Femur (tissue), 1 donor: ENCODE measurements at regions not wholly inside any gene's neighbourhood (a gene's known extent, or its start where the extent isn't known, plus 50 kb on each side); places are given as distances from the start of the nearest gene placed in this dataset.
"Not testable (repeated sequence)": the region's sequence is repeated elsewhere in the genome, so short reads cannot be mapped to it uniquely, and the experiment has no call there.

Experiments
- DNase-seq: peaks from one replicate; pipeline ENCODE4 v3.0.0-alpha.2; 2017

DNA sequence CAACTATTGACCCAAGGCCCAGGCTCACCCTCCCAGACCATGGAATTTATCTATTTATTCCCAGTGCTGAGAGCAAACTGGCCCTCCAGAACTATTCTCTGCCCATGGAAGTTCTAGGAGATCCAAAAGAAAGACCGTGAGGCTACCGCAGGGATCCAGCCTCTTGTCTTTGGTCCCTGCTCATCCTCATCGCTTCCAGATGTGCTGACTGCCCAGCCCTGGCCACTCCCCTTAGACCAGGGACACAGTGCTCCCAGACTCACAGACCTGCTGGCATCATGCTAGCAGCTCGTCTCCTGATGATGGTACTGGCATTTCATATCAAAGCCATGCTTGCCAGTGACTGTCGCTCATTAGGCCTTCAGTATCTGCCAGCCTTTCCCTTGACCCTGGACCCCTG lies 405.7 kb upstream of the PPP2R3A start:
- no peak for DNase-seq

GRCh38 chr3:135560847-135561246 lies 404.7 kb upstream of the PPP2R3A start:
- no peak for DNase-seq

DNA sequence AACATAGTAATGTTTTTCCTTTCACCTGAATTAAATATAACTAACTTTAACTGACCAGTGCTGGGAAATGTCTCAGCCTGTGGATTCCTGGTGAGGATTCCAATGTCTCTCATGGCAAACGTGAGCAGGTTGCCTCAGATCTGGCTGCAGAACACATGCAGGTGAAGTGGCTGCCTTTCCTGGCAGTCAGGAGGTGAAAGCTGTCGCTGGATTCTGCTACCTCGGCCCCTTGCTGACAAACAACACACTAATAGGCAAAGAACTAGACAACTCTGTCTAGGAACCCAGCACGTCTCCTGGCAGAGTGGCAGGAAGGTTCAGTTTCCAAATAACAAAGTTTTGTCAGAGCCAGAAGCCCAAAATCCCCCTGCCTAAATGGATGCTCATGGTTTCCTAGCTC lies 400.8 kb upstream of the PPP2R3A start:
- DNase-seq, result no peak

GRCh38 chr3:135565546-135565945 lies 400.0 kb upstream of the PPP2R3A start:
- no peak for DNase-seq

GRCh38 chr3:135567223-135567622 lies 398.3 kb upstream of the PPP2R3A start:
- DNase-seq, result no peak

- no peak for DNase-seq
Measured at GRCh38 chr3:135576751-135577150, 388.8 kb upstream of the PPP2R3A start.

DNA sequence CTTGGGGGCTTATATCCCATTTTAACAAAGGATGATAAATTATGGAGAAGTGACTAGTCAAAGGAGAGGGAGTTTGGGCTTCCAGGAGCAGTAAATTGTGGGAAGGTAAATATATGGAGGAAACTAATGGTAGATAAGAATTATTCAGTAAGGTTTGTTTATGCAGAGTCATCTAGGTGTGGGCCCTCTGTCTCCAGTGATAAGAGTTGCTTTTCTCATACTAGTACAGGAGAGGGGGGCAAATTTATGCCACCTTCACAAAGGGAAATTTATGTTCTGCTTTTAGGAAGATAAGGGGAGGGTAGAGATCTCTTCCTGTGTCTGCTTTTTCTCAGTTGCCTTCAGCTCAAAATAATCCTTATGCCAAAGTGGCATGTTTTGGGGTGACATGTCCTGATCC lies 383.7 kb upstream of the PPP2R3A start:
- DNase-seq, result no peak

DNA sequence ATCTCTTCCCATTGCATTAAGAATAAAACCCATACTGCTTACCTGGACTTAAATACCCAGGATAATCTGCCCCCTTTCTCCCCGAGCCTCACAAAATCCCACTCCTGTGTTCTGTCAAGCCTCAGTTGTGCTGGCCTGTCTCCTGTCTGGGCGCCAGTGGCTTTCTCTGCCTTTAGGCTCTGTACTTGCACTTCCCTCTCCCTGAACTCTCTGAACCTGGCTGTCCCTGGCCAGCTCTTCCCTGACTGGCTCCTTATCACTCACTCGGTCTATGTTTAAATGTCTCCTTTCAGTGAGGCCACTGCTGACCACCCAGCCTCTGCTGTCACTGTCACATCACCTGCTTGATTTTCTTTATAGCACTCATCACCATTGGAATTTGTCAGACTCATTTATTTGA lies 382.7 kb upstream of the PPP2R3A start:
- DNase-seq, result no peak

DNA sequence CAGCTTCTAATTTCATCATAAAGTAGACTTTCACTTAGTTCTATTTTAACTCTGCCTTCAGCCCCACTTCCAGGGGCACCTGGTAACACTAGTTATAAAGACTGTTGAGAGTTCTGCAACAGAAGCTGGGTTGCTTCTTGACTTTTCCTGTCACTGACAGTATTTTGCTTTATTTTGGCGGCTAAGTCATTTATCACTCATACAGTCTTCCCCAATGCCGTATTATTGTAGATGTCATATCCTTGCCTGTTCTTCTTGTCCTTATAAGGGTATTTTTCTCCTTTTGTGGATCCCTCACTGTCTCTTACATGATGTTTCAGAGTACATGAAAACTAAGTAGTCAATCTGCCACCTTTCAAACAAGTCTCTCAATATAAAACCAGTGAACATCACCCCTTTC lies 369.0 kb upstream of the PPP2R3A start:
- no peak for DNase-seq

DNA sequence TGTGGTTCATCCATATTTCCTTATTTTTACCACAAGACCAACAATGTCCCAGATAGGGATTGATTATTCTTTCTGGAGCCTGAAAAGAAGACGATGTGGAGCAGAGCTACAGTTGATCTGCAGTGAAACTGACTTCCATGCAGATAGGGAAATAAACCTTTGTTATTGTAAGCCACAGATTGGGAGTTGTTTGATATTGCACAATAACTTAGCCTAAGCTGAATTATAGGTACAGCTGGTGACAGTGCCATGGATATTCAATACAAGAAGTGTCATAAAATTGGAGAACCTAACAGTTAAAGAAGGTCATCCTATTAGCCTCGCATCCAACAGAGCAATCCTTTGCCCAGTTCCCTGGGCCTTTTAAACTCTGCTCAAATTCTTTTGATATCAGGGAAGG lies 367.7 kb upstream of the PPP2R3A start:
- no peak for DNase-seq

GRCh38 chr3:135598597-135598996 lies 366.9 kb upstream of the PPP2R3A start:
- no peak for DNase-seq

DNA sequence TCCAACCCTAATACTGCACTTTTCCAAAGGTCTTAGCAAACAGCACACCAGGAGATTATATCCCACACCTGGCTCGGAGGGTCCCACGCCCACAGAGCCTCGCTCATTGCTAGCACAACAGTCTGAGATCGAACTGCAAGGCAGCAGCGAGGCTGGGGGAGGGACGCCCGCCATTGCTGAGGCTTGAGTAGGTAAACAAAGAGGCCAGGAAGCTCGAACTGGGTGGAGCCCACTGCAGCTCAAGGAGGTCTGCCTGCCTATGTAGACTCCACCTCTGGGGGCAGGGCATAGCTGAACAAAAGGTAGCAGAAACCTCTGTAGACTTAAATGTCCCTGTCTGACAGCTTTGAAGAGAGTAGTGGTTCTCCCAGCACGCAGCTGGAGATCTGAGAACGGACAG lies 361.0 kb upstream of the PPP2R3A start:
- DNase-seq, result not testable (repeated sequence)

GRCh38 chr3:135618123-135618522 lies 347.4 kb upstream of the PPP2R3A start:
- DNase-seq, result no peak

- no peak for DNase-seq
Measured at GRCh38 chr3:135621184-135621920, 344.2 kb upstream of the PPP2R3A start.

GRCh38 chr3:135622215-135622614 lies 343.3 kb upstream of the PPP2R3A start:
- DNase-seq, result no peak

DNA sequence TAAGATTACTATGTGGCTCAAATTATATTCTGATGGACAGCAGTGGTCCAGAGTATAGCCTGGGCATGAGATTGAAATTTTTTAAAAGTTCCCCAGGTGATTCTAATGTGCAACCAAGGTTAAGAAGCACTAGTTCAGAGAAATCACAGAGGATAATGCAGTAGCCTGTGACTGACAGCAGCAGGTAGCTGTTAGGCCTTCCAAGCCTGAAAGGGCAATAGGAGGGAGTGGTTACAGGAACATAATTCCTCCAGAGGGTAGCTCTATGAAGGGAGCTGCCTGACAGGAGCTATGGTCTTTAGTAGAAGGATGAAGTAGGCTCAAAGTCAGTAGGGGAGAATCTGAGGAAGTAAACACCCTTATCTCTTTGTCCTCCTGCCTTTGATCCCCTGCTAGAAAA lies 342.9 kb upstream of the PPP2R3A start:
- DNase-seq, result no peak

DNA sequence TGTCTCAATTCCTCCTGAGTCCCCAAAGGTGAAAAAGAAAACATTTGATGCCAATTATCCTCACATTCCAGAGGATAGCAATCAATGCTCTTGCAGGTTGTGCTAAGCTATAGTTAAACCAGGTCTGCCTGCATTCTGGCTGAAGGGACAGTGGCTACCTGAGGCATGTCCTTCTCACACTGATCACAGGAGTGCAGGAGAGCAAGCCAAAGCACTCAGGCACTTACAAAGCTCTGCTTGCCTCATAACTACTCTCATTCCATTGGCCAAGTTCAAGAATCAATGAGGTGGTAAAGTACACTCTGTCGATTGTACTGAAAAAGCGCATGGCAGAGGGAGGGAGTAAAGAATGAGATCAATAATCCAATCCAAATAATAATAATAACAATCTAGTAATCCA lies 342.0 kb upstream of the PPP2R3A start:
- no peak for DNase-seq

DNA sequence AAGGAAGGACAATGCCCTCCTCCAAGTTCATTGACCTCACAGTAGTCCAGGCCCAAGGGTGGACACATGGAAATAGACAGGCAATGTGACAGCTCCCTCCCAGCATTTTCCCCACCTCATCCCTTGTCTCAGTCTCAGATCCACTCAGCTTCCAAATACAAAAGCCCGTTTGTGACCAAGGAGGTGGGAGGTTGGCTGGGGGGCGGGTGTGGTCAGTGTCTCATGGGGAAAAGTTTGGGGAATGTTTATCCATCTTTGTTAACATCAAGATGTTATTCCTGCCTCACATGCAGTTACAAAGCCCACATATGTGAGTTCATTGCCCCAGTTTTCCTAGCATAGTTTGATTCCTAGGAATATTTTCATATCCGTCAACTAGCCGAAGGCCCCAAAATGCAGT lies 338.5 kb upstream of the PPP2R3A start:
- no peak for DNase-seq

DNA sequence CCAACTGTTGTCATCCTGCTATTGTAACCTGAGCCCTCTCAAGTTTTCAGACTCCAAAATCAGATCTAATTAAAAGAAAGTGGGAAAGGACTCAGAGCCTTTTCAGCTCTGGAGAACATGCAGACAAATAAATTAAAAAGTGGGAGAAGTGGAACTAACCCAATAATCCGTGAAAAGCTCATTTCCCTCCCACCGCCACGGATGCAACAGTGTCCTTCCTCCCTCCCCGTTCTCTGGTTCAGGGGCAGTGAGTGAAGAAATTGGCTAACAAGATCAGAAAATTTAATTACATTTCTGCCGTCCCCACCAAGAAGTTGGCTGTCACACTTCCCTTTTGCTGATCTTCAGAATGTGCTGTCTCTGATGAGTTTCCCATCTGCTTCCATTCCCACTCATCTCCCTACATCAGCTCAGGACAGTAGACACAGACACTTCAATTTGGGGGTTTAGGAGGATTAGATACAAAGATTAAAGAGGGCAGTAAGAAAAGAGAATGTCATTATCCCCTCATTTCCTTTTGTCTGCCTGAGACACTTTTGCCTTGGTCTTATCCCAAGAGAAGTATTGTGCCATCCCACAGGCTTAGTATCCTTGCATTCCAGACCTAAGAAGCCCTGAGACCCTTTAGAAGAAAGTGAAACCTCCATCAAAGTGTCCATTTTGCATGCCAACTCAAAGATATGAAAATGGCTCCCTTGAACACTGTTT lies 335.7 kb upstream of the PPP2R3A start:
- DNase-seq, result no peak

DNA sequence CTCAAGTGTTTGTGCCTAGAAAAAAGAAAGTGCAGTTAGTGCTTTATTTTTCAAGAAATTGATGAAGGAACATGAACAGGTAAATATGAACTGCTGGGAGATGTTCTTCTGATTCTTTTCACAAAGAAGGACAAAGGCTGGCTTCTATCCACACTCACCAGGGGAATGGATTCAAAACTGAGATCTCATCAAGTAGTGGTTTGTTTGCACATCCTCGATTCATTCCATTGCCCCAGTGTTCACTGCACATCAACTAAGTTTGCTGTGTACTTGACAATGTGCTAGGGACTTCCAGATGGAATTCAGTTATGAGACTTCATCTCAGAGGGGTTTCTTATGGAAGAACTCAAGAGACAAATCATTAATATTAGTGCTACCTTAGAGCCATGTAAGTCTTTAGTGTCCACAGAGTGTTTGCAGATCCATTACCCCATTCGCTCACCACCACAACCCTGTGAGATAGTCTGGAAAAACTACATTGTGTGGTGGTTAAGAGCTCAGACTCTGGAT lies 332.9 kb upstream of the PPP2R3A start:
- DNase-seq, result no peak

DNA sequence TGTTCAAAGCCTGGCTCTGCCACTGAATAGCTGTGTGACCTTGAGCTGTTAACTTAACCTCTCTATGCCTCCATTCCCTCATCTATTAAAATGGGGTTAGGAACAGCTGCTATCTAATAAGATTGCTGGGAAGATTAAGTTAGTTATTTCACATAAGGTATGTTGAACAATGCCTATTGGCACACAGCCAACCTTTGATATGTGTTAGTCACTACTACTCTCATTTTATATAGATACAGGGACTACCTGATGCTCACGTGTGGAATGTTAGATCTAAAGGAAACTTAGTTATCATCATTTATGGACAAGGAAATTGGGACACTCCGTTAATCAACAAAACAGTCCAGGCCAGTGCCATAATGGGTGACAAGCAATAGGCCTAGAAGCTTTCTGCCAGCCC lies 332.4 kb upstream of the PPP2R3A start:
- DNase-seq, result no peak

DNA sequence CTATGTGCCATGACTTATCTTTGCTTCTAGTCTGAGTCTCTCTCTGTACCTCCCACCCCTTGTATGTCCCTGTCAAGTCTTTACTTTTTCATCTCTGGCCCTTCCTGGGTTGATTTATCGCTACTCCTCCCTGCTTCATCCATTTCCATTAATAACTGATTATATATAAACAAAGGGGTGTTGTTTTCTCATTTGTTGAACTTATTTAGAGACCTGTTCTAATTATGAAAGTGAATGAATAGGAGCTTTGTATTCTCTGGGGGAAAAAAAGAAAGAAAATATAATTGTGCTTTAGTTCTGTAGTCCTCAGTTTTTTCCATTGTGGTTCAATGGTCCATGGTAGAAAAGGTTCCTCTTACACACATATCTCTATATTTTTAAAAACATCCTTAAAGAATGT lies 328.9 kb upstream of the PPP2R3A start:
- no peak for DNase-seq

- no peak for DNase-seq
Measured at GRCh38 chr3:135637013-135637412, 328.5 kb upstream of the PPP2R3A start.

GRCh38 chr3:135641761-135642160 lies 323.8 kb upstream of the PPP2R3A start:
- DNase-seq, result no peak

DNA sequence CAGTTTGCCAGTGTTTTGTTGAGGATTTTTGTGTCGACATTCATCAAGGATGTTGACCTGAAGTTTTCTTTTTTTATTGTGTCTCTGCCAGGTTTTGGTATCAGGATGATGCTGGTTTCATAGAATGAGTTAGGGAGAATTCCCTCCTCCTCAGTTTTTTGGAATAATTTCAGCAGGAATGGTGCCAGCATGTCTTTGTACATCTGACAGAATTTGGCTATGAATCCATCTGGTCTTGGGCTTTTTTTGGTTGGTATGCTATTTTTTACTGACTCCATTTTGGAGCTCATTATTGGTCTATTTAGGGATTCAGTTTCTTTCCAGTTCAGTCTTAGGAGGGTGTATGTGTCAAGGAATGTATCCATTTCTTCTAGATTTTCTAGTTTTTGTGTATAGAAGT lies 320.0 kb upstream of the PPP2R3A start:
- no peak for DNase-seq
